IMR-90 (cell line): ENCODE measurements at regions not wholly inside any gene's neighbourhood (a gene's known extent, or its start where the extent isn't known, plus 50 kb on each side); places are given as distances from the start of the nearest gene placed in this dataset.

Experiments used
- ATAC-seq: fragments of 200-7000 bp; cut with Tn5 transposase; 2 replicates; pipeline ENCODE4 v1.9.1; 2020; ENCODE audit warnings: low read depth, mild to moderate bottlenecking, moderate library complexity
- BruUV-seq: library from RNA; stranded (reverse); fragments of 400-500 nt; replicated peaks from 2 replicates; lab custom pipeline; 2021; lab: Mats Ljungman, UMichigan
- CTCF ChIA-PET: fragments of 300-600 bp; formaldehyde crosslinking; extraction: SDS; loops from one replicate; lab custom pipeline; 2021; ENCODE audit warnings: antibody characterized with exemption; lab: Yijun Ruan, JAX
- POLR2A ChIA-PET: fragments of 300-600 bp; sonication (Branson Sonifier 250); formaldehyde crosslinking; loops from one replicate; lab custom pipeline; 2022; ENCODE audit warnings: antibody characterized with exemption; ENCODE audit not compliant: unreplicated experiment; lab: Charles Lee
- DNase-seq: peaks from one replicate; pipeline ENCODE4 v3.0.0; 2013
- H2AFZ ChIP-seq: replicated peaks from 2 replicates; pipeline ENCODE3; 2013; ENCODE audit warnings: low read length, mild to moderate bottlenecking; ENCODE audit not compliant: poor library complexity
- H2AK5ac ChIP-seq: 2 replicates; pipeline ENCODE4 v1.6.1; 2013; ENCODE audit warnings: low read depth, low read length, inconsistent platforms
- H2AK9ac ChIP-seq: replicated peaks from 2 replicates; pipeline ENCODE3; 2013; ENCODE audit warnings: mild to moderate bottlenecking, low read depth, low read length, moderate library complexity; ENCODE audit not compliant: poor library complexity
- H2BK120ac ChIP-seq: 2 replicates; pipeline ENCODE4 v1.6.1; 2013; ENCODE audit warnings: low read depth, low read length, inconsistent platforms
- H2BK15ac ChIP-seq: 3 replicates; pipeline ENCODE4 v1.6.1; 2013; ENCODE audit warnings: low read depth, low read length, inconsistent platforms
- H2BK20ac ChIP-seq: 2 replicates; pipeline ENCODE4 v1.6.1; 2013; ENCODE audit warnings: low read depth, mild to moderate bottlenecking, inconsistent platforms, low read length, moderate library complexity
- H2BK5ac ChIP-seq: 2 replicates; pipeline ENCODE4 v1.6.1; 2013; ENCODE audit warnings: mild to moderate bottlenecking, low read depth, low read length, inconsistent platforms; ENCODE audit not compliant: poor library complexity, severe bottlenecking
- H3K14ac ChIP-seq: replicated peaks from 2 replicates; pipeline ENCODE4 v1.6.1; 2013; ENCODE audit warnings: low read depth, low read length, inconsistent platforms
- H3K18ac ChIP-seq: 2 replicates; pipeline ENCODE4 v1.6.1; 2013; ENCODE audit warnings: low read depth, low read length, control low read depth
- H3K23ac ChIP-seq: 2 replicates; pipeline ENCODE4 v1.6.1; 2013; ENCODE audit warnings: low read depth, low read length, inconsistent platforms
- H3K27ac ChIP-seq: 2 replicates; pipeline ENCODE4 v1.5.1; 2013; ENCODE audit warnings: mild to moderate bottlenecking, control low read depth, low read length; ENCODE audit not compliant: insufficient read depth
- H3K27me3 ChIP-seq: 2 replicates; pipeline ENCODE4 v1.6.1; 2013; ENCODE audit warnings: low read length; ENCODE audit not compliant: control insufficient read depth, insufficient read depth
- H3K36me3 ChIP-seq: 2 replicates; pipeline ENCODE4 v1.6.1; 2013; ENCODE audit warnings: low read length, mixed read lengths; ENCODE audit not compliant: control insufficient read depth, insufficient read depth
- H3K4ac ChIP-seq: 2 replicates; pipeline ENCODE4 v1.6.1; 2013; ENCODE audit warnings: low read depth, low read length, inconsistent platforms
- H3K4me1 ChIP-seq: 2 replicates; pipeline ENCODE4 v1.6.1; 2013; ENCODE audit warnings: low read length, mixed read lengths; ENCODE audit not compliant: control insufficient read depth, insufficient read depth
- H3K4me2 ChIP-seq: 2 replicates; pipeline ENCODE4 v1.6.1; 2013; ENCODE audit warnings: low read depth, mild to moderate bottlenecking, control low read depth, low read length, moderate library complexity
- H3K4me3 ChIP-seq: 2 replicates; pipeline ENCODE4 v1.5.1; 2013; ENCODE audit warnings: low read depth, mild to moderate bottlenecking, control low read depth, low read length, moderate library complexity; ENCODE audit not compliant: insufficient read depth
- H3K56ac ChIP-seq: 2 replicates; pipeline ENCODE4 v1.6.1; 2013; ENCODE audit warnings: low read length, inconsistent platforms; ENCODE audit not compliant: insufficient read depth; ENCODE audit errors: extremely low read depth
- H3K79me1 ChIP-seq, 2 experiments: 2 replicates each; pipeline ENCODE4 v1.6.1; 2013; ENCODE audit warnings: low read length in 2 of 2, inconsistent platforms in 1 of 2, low read depth in 1 of 2
- H3K9ac ChIP-seq: 2 replicates; pipeline ENCODE4 v1.6.1; 2013; ENCODE audit warnings: low read depth, low read length, control low read depth
- H3K9me1 ChIP-seq: 2 replicates; pipeline ENCODE4 v1.6.1; 2013; ENCODE audit warnings: low read length, inconsistent platforms; ENCODE audit not compliant: insufficient read depth
- H3K9me3 ChIP-seq: 2 replicates; pipeline ENCODE4 v1.6.1; 2013; ENCODE audit warnings: low read length; ENCODE audit not compliant: control insufficient read depth, insufficient read depth
- H4K20me1 ChIP-seq: 2 replicates; pipeline ENCODE4 v1.6.1; 2013; ENCODE audit warnings: low read length, inconsistent platforms; ENCODE audit not compliant: insufficient read depth
- H4K5ac ChIP-seq: 2 replicates; pipeline ENCODE4 v1.6.1; 2013; ENCODE audit warnings: mild to moderate bottlenecking, low read depth, low read length, control low read depth
- H4K8ac ChIP-seq, 2 experiments: 2 replicates each; pipeline ENCODE4 v1.6.1; 2013; ENCODE audit warnings: low read depth in 2 of 2, low read length in 2 of 2, control low read depth in 1 of 2, inconsistent platforms in 1 of 2
- H4K91ac ChIP-seq: 2 replicates; pipeline ENCODE4 v1.6.1; 2013; ENCODE audit warnings: low read depth, low read length, inconsistent platforms; ENCODE audit not compliant: insufficient read depth
- BHLHE40 ChIP-seq: fragments of 150-350 bp; IDR thresholded peaks from 2 replicates; pipeline ENCODE4 v1.6.1; 2016; ENCODE audit warnings: mild to moderate bottlenecking, low read depth, low read length
- CEBPB ChIP-seq: IDR thresholded peaks from 2 replicates; pipeline ENCODE4 v1.6.1; 2012; ENCODE audit warnings: low read depth, low read length, improper control_type of control experiment
- CHD1 ChIP-seq: IDR thresholded peaks from 2 replicates; pipeline ENCODE4 v1.6.1; 2012; ENCODE audit warnings: low read depth, low read length, improper control_type of control experiment
- CTCF ChIP-seq: conservative IDR thresholded peaks from 2 replicates; pipeline ENCODE4 v1.5.1; 2012; ENCODE audit warnings: mild to moderate bottlenecking, low read depth, low read length, improper control_type of control experiment
- ELK1 ChIP-seq: fragments of 150-350 bp; IDR thresholded peaks from 2 replicates; pipeline ENCODE4 v1.6.1; 2016; ENCODE audit warnings: low read depth, mild to moderate bottlenecking, low read length, moderate library complexity, borderline replicate concordance
- FOS ChIP-seq: fragments of 150-350 bp; IDR thresholded peaks from 2 replicates; pipeline ENCODE4 v1.6.1; 2016; ENCODE audit warnings: low read depth, low read length
- MAFK ChIP-seq: IDR thresholded peaks from 2 replicates; pipeline ENCODE4 v1.6.1; 2012; ENCODE audit warnings: low read depth, low read length, improper control_type of control experiment
- MAZ ChIP-seq: IDR thresholded peaks from 2 replicates; pipeline ENCODE4 v1.6.1; 2012; ENCODE audit warnings: low read depth, mild to moderate bottlenecking, low read length, improper control_type of control experiment, moderate library complexity, borderline replicate concordance
- NFE2L2 ChIP-seq: fragments of 150-350 bp; IDR thresholded peaks from 2 replicates; pipeline ENCODE4 v1.6.1; 2016; ENCODE audit warnings: low read depth, mild to moderate bottlenecking, low read length
- RCOR1 ChIP-seq: IDR thresholded peaks from 2 replicates; pipeline ENCODE4 v1.6.1; 2012; ENCODE audit warnings: mild to moderate bottlenecking, low read length, improper control_type of control experiment; ENCODE audit not compliant: insufficient replicate concordance
- RFX5 ChIP-seq: IDR thresholded peaks from 2 replicates; pipeline ENCODE4 v1.8.0; 2012; ENCODE audit warnings: low read depth, mild to moderate bottlenecking, low read length, moderate library complexity
- SMC3 ChIP-seq: fragments of 150-350 bp; IDR thresholded peaks from 2 replicates; pipeline ENCODE4 v1.6.1; 2016; ENCODE audit warnings: low read depth, mild to moderate bottlenecking, antibody characterized with exemption, low read length, moderate library complexity
- USF2 ChIP-seq: fragments of 150-350 bp; IDR thresholded peaks from 2 replicates; pipeline ENCODE4 v1.6.1; 2017; ENCODE audit warnings: mild to moderate bottlenecking, antibody characterized with exemption, low read length, low read depth
- WGBS, 2 experiments: methylation state at CpG; one replicate each; pipeline versions ENCODE4 v1.1.5 to v1.1.7; 2013; ENCODE audit warnings: missing lambda C conversion rate in 2 of 2; ENCODE audit not compliant: insufficient read length in 1 of 2; ENCODE audit errors: extremely low coverage in 2 of 2; 5-methylcytosine and 5-hydroxymethylcytosine counted together
- dilution Hi-C: fragments of 300-500 bp; cut with HindIII; formaldehyde crosslinking; loops from one replicate; pipeline ENCODE4 v1.14.3; 2018; ENCODE audit warnings: low sequenced_read_pairs; ENCODE audit not compliant: unreplicated experiment
- in situ Hi-C: fragments of 300-500 bp; cut with MboI; formaldehyde crosslinking; loops from 3 replicates; pipeline ENCODE4 v1.14.3; 2019; ENCODE audit warnings: low sequenced_read_pairs, inconsistent platforms, mixed read lengths
- intact Hi-C: fragments of 100-400 bp; cut with micrococcal nuclease; formaldehyde crosslinking; loops from 2 replicates; pipeline ENCODE4 v1.10.0; 2022

GRCh38 chr9:68627594-68627993 is 77.4 kb upstream of the PIP5K1B start:
- H2AFZ ChIP-seq = no peak overlapping the region
- H2BK120ac ChIP-seq = no peak overlapping the region
- intact Hi-C loops = no loop called here
- no CpG with 5 or more reads among the region's 2 CpGs for WGBS, 2 experiments
- TF ChIP-seq CEBPB = no peak
- no peak for TF ChIP-seq MAFK
- TF ChIP-seq ELK1 = no peak
- TF ChIP-seq SMC3 = no peak
- no peak for TF ChIP-seq CHD1
- TF ChIP-seq CTCF = no peak
- no peak for TF ChIP-seq NFE2L2
- TF ChIP-seq RCOR1 = no peak
- TF ChIP-seq RFX5 = no peak
- no peak for TF ChIP-seq MAZ
- TF ChIP-seq USF2 = no peak
- TF ChIP-seq FOS = no peak
- TF ChIP-seq BHLHE40 = no peak
- H4K20me1 ChIP-seq = no peaks in the 10 kb centered on the region
- no peak overlapping the region for H2AK5ac ChIP-seq
- no peak overlapping the region for H3K4me2 ChIP-seq
- no peak overlapping the region for H2AK9ac ChIP-seq
- H3K36me3 ChIP-seq = no peaks in the 10 kb centered on the region
- DNase-seq (no peak), ATAC-seq (no peak)
- H3K9ac ChIP-seq = no peak overlapping the region
- in situ Hi-C loops = no loop called here
- no peak overlapping the region for H4K5ac ChIP-seq
- no peak overlapping the region for H2BK5ac ChIP-seq
- dilution Hi-C loops = no loop called here
- POLR2A ChIA-PET = no interaction called here
- H2BK20ac ChIP-seq = no peak overlapping the region
- no peak overlapping the region for H4K91ac ChIP-seq
- CTCF ChIA-PET = no interaction called here
- H3K27me3 ChIP-seq = no peaks in the 10 kb centered on the region
- H2BK15ac ChIP-seq = no peak overlapping the region
- no peak overlapping the region for H3K4ac ChIP-seq
- no peak overlapping the region for H3K4me3 ChIP-seq
- H3K79me1 ChIP-seq = no peaks in the 10 kb centered on the region
- no TSS peak for BruUV-seq
- H3K18ac ChIP-seq = no peak overlapping the region
- no peak overlapping the region for H3K56ac ChIP-seq
- H3K27ac ChIP-seq = no peak overlapping the region
- no peaks in the 10 kb centered on the region for H3K9me3 ChIP-seq
- no peak overlapping the region for H3K14ac ChIP-seq
- no peaks in the 10 kb centered on the region for H3K9me1 ChIP-seq
- no peak overlapping the region for H4K8ac ChIP-seq
- H3K23ac ChIP-seq = no peak overlapping the region
- H3K4me1 ChIP-seq = no peaks in the 10 kb centered on the region
